Fibroblast of gingiva (primary cell): ENCODE measurements at regions not wholly inside any gene's neighbourhood (a gene's known extent, or its start where the extent isn't known, plus 50 kb on each side); places are given as distances from the start of the nearest gene placed in this dataset.
"Not testable (repeated sequence)": the region's sequence is repeated elsewhere in the genome, so short reads cannot be mapped to it uniquely, and the experiment has no call there.

Experiments used
- DNase-seq: peaks from one replicate; pipeline ENCODE4 v3.0.0-alpha.2; 2011; ENCODE audit warnings: low read depth

GRCh38 chr16:87203060-87203656, 114.0 kb downstream of the C16orf95 start:
- peak; percentile 92 for DNase-seq

GRCh38 chr16:87206646-87207451, 110.3 kb downstream of the C16orf95 start:
- peak; percentile 62 for DNase-seq

DNA sequence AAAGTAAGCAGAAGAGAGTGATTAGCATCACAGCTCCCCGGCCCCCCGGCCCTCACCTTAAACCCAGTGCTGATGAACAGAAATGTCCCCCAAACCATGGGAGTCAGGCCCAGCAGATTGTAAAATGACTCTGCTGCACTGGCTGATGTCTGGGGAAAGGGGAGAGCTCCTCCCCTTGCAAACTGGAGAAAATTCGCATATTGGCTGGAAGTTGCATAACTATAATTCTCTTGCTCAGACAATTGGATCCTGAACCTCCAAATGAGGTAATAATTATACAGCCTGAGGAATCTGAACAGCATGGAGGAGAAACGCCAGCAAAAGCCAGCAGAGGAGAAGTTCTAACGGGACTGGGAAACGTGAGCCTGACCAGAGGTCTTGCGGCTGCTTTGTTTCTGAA, 109.7 kb downstream of the C16orf95 start:
- DNase-seq, result peak; percentile 93

DNA sequence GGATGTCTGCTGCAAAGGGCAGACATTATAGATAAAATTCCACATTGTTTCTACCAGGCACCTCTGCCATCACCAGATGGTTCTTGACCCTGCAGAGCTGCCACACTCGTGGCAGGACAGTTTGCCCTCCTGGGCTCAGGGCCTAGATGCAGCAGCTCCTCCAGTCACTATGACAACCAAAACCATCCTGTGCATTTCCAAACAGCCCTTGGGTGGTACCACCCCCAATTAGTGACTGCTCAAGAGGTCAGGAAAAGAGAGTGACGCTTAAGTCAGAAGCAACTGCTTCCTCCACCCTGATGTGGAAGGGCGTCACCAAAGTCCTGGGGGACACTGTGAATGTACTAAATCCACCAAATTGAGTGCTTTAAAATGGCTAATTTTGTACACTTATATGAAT, 109.2 kb downstream of the C16orf95 start:
- peak; percentile 94 for DNase-seq

DNA sequence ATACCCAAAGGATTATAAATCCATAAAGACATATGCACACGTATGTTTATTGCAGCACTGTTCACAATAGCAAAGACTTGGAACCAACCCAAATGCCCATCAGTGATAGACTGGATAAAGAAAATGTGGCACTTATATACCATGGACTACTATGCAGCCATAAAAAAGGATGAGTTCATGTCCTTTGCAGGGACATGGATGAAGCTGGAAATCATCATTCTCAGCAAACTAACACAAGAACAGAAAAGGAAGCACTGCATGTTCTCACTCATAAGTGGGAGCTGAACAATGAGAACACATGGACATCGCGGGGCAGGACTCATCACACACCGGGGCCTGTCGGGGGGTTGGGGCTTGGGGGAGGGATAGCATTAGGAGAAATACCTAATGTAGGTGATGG, 108.2 kb downstream of the C16orf95 start:
- not testable (repeated sequence) for DNase-seq

- DNase-seq, result no peak
Measured at GRCh38 chr16:87209808-87210512, 107.2 kb downstream of the C16orf95 start.

- peak; percentile 65 for DNase-seq
Measured at GRCh38 chr16:87210894-87211293, 106.3 kb downstream of the C16orf95 start.

GRCh38 chr16:87212026-87212425, 105.2 kb downstream of the C16orf95 start:
- peak; percentile 36 for DNase-seq

DNA sequence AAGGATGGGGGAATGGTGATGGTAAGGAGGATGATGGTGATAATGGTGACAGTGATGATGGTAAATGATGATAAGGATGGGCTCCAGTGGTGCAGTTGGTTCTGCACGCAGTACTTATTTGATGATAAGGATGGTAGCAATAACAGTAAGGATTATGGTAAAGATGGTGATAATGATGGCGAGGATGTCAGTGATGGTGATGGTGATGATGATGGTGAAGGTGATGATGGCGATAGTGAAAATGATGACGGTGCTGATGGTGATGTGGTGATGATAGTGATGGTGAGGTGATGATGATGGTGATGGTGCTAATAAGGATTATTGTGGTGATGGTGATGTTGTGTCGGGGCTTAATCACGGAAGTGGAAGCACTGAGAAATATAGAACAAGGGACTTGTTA, 103.7 kb downstream of the C16orf95 start:
- no peak for DNase-seq

DNA sequence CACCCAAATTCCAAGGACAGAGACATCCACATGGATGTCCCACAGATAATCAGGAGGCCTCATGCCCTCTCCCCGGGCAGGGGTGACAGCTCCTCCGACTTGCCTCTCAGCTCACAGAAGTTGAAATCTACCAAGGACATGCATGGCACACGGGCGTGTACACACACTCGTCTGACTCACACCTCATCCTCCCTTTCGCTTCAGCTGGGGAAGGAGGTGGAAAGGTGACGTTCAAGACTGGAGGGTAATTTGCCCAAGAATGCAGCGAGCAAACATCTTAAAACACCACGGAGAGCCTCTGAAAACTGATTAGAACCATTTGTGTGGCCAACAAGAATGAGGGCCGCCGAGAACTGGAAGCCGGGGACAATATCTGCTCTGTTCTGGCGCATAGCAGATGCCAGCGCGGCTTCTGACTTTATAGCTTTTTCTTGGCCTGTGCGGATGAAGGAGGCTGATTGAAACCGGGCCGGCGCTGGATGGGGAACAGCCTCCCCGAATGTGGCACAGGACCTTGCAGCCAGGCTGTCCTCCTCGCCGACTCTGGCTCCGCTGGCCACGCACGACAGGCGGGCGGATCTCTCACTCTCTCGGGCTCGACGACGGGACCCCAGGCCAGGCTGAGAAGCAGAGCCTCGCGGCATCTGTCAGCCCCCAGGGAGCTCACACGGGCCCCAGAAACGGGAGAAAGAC, 100.9 kb downstream of the C16orf95 start:
- DNase-seq, result no peak

GRCh38 chr16:87216841-87217275, 100.3 kb downstream of the C16orf95 start:
- peak; percentile 51 for DNase-seq

- DNase-seq, result not testable (repeated sequence)
Measured at GRCh38 chr16:87217802-87218201, 99.4 kb downstream of the C16orf95 start.

DNA sequence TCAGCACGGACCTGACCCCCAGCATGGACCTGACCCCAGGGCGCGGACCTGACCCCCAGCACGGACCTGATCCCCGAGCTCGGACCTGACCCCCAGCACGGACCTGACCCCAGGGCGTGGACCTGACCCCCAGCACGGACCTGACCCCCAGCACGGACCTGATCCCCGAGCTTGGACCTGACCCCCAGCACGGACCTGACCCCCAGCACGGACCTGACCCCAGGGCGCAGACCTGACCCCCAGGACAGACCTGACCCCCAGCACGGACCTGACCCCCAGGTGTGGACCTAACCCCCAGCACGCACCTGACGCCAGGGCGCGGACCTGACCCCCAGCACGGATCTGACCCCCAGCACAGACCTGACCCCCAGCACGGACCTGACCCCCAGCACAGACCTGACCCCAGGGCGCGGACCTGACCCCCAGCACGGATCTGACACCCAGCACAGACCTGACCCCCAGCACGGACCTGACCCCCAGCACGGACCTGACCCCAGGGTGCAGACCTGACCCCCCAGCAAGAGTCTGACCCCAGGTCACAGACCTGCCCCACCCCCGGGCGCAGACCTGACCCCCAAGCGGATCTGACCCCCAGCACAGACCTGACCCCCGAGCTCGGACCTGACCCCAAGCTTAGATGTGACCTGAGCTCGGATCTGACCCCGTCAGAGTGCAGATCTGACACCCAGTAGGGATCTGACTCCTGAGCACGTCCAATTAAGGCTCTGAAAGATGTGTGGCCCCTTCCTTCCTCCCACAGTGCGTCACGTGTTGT, 98.7 kb downstream of the C16orf95 start:
- DNase-seq, result no peak

- DNase-seq, result no peak
Measured at GRCh38 chr16:87219287-87219909, 97.8 kb downstream of the C16orf95 start.

- DNase-seq, result no peak
Measured at GRCh38 chr16:87221633-87222032, 95.6 kb downstream of the C16orf95 start.

GRCh38 chr16:87222335-87222734, 94.9 kb downstream of the C16orf95 start:
- DNase-seq, result no peak

DNA sequence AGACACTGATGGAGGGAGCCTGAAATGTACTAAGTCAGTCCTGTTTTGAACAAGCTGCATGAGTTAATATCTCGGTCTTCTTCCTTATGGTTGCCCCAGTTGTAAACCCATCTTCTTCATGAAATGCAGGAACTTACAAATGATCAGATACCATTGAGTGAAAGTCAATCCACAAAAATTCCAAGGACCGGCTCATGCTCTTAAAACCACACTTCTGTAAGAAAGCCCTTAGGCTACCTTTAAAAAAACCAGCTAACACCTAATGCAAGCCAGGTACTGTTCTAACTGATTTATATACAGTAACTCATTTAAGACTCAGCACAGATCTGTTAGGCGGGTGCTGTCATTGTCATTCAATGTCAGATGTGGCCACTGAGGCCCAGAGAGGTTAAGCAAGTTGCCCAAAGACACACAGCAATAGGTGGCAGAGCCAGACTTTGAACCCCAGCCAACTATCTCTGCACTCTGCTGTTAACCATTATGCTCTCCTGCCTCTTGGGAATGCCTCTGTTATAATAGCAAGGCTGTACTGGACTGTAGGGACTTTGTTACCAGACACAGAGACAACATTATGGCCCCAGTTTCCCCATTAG, 93.4 kb downstream of the C16orf95 start:
- DNase-seq, result no peak

GRCh38 chr16:87226926-87227295, 90.3 kb downstream of the C16orf95 start:
- no peak for DNase-seq

GRCh38 chr16:87227296-87227951, 89.8 kb downstream of the C16orf95 start:
- peak; percentile 27 for DNase-seq

GRCh38 chr16:87228363-87228762, 88.8 kb downstream of the C16orf95 start:
- no peak for DNase-seq
